ENCODE measurements at regions not wholly inside any gene's neighbourhood (a gene's known extent, or its start where the extent isn't known, plus 50 kb on each side); places are given as distances from the start of the nearest gene placed in this dataset.

GRCh38 chr6:91149956-91150705 is 563.3 kb upstream of the MAP3K7 start:
- DNase-seq = no peak

GRCh38 chr6:91149246-91149955 is 562.5 kb upstream of the MAP3K7 start:
- no peak for DNase-seq

- DNase-seq = no peak
Observed at GRCh38 chr6:91144126-91144525, 557.3 kb upstream of the MAP3K7 start.

GRCh38 chr6:91142154-91142553 is 555.3 kb upstream of the MAP3K7 start:
- DNase-seq = no peak

GRCh38 chr6:91141346-91141745 is 554.5 kb upstream of the MAP3K7 start:
- DNase-seq = no peak

- DNase-seq = no peak
Observed at GRCh38 chr6:91140449-91140848, 553.6 kb upstream of the MAP3K7 start.

GRCh38 chr6:91137286-91137685 is 550.4 kb upstream of the MAP3K7 start:
- DNase-seq = no peak

- no peak for DNase-seq
Observed at GRCh38 chr6:91135406-91136103, 548.7 kb upstream of the MAP3K7 start.

GRCh38 chr6:91132461-91132860 is 545.6 kb upstream of the MAP3K7 start:
- DNase-seq = no peak

- DNase-seq = no peak
Observed at GRCh38 chr6:91130126-91130525, 543.3 kb upstream of the MAP3K7 start.

- no peak for DNase-seq
Observed at GRCh38 chr6:91127752-91128151, 540.9 kb upstream of the MAP3K7 start.

- DNase-seq = no peak
Observed at GRCh38 chr6:91126876-91127275, 540.0 kb upstream of the MAP3K7 start.

GRCh38 chr6:91117550-91117949 is 530.7 kb upstream of the MAP3K7 start:
- no peak for DNase-seq

GRCh38 chr6:91114123-91114708 is 527.3 kb upstream of the MAP3K7 start:
- DNase-seq = no peak

GRCh38 chr6:91106083-91106482 is 519.2 kb upstream of the MAP3K7 start:
- DNase-seq = no peak

- no peak for DNase-seq
Observed at GRCh38 chr6:91105532-91105931, 518.7 kb upstream of the MAP3K7 start.

GRCh38 chr6:91099479-91099878 is 512.6 kb upstream of the MAP3K7 start:
- no peak for DNase-seq

- DNase-seq = no peak
Observed at GRCh38 chr6:91098006-91098405, 511.1 kb upstream of the MAP3K7 start.

- DNase-seq = peak in 27 of 51 donors; percentile 0 to 61 (median 27)
Observed at GRCh38 chr6:91097364-91097763, 510.5 kb upstream of the MAP3K7 start.

GRCh38 chr6:91094806-91095475 is 508.1 kb upstream of the MAP3K7 start:
- DNase-seq = no peak

GRCh38 chr6:91094341-91094740 is 507.5 kb upstream of the MAP3K7 start:
- DNase-seq = no peak

- DNase-seq = no peak
Observed at GRCh38 chr6:91088976-91089375, 502.1 kb upstream of the MAP3K7 start.
